Activated T-cell treated with anti-CD3 and anti-CD28 coated beads, Interleukin-2, amount 50 U/mL, for 48 hours (primary cell): ENCODE measurements at regions not wholly inside any gene's neighbourhood (a gene's known extent, or its start where the extent isn't known, plus 50 kb on each side); places are given as distances from the start of the nearest gene placed in this dataset.

Experiments
- DNase-seq, 2 experiments: peaks; one replicate each; pipeline ENCODE4 v3.0.0-alpha.2; 2020

DNA sequence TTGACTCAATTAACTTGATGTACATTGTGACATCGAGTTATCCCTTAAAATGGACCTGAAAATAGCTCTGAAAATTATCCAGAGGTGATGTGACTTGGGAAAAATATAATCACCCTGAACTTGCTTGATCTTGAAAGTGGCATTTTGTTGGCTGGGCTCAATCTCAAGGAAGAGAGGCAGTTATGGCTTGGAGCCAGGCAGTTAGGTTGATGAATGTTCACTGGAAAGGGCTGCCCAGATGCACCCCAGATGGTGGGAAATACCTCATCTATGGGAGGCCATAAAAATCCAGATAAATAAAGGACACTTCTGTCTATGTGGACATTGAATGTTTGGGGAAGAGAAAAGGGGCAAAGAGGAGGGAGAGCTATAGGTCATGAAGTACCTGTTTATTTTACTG, 55.7 kb upstream of the OR5AN1 start:
- DNase-seq, result no peak

DNA sequence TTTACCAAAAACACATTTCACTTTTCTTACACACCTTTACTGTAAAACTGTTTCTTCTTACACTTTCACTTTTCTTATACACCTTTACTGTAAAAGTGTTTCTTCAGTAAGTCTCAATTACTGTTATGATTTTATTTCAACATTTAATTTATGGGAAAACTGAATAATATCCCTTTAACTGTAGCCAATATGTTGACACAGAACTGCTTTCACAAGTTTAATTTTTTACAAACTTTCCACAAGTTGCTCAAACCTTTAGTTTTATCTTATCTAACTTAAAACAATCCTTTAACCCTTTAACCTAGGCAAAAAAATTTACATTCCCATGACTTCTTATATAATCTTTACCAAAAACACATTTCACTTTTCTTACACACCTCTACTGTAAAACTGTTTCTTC, 63.3 kb upstream of the OR5AN1 start:
- DNase-seq, result no peak

DNA sequence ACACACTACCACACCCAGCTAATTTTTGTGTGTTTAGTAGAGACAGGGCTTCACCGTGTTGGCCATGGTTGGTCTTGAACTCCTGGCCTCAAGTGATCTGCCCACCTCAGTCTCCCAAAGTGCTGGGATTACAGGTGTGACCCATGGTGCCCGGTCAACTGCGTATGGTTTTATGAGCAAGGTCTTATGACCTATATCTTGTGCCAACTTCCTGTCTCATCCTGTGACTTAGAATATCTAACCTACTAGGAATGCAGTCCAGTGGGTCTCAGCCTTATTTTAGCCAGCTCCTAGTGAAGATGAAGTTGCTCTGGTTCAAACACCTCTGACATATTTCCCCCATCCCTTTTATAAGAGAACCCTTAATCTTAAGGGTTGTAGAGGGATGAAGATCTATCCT, 66.1 kb upstream of the OR5AN1 start:
- no peak for DNase-seq

DNA sequence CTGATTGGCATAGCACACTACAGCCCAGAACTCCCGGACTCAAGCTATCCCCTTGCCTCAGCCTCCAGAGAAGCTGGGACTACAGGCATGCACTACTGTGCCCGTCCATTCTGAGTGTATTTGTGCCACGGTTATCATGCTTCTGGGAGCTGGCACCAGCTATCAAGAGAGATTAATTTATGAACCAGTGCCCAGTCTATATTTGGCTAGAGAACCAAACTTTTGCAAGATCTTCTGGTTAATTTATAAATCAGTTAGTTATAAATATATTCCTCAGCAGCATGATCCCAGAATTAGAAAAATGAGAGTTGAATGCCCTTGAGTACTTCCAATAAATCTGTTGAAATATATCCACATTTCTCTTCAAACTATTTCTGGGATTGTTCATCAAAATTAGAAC, 67.5 kb upstream of the OR5AN1 start:
- DNase-seq, result no peak

DNA sequence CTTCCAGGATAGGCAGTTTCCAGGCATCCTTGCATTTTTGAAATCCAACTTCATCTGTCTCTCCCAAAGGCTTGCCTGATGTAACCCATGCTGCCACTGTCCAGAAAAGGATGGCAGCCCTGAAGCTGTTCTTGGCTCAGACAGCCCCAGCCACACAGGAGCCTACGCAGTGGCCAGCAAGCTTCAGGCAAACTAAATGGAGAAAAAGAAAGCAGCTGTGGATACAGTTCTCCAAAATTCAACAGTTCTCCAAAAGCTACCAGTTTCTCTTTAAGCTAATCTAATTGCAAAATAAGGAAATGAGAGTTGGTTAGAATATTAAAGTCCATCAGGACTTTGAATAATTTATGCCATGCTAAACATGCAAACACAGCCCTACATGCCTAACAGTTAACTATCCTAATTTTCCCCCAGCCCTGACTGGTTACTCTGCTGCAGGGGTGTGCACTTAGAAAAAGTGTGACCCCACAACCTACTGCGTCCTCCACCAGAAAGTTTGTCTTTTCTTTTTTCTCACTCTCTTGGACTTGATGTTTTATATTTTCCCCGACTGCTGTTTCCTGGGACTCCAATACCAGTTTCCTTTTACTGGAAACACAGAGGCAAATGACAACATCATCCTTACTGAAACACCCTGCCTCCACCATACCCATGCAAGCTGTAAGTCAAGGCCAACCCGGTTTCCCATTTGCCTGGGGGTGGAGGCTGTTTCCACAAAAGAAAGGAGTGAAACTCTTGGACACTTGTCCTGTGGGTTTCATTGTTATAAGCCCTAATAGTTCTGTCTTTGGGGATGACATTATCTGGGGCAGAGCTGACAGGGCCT, 69.1 kb upstream of the OR5AN1 start:
- no peak for DNase-seq

DNA sequence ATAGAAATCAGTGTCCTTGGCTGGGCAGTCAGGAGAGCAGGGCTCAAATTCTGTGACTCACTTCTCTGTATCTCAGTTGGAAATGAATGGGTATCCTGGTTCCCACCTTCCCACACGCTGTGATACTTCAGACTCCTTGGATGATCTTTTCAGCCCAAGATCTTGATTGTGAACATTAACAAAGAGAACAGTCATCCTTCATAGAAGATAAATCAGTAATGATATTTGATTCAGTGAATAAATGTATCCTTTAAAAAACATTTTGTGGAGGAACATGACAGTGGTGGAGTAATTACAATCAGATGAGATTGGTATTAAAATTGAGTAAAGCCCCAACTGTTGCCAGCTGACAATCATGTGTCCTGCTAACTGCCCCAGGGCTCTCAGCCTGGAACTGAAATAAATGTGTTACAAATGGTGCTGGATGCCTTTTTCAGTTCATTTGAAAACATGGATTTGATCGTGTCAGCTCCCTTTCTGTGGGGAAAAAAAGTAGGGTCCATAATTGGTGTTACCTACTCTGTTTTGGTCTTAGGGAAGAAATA, 72.9 kb upstream of the OR5AN1 start:
- no peak for DNase-seq

DNA sequence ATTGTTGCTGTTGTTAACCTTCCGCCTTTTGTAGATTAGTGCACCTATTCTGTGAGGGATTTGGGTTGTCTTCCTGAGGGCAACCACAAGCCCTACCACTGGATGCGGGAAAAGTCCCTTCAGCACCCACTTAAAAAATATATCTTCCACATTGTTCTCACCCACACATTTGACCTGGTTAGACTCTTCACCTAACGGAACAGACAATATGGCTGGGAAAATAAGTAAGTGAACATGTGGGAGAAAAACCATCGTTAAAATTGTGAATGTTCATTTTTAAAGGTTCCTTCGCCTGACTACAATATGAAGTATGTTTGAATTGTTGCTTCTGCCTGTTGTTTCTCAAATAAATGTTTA, 72.0 kb upstream of the MPEG1 start:
- no peak for DNase-seq

DNA sequence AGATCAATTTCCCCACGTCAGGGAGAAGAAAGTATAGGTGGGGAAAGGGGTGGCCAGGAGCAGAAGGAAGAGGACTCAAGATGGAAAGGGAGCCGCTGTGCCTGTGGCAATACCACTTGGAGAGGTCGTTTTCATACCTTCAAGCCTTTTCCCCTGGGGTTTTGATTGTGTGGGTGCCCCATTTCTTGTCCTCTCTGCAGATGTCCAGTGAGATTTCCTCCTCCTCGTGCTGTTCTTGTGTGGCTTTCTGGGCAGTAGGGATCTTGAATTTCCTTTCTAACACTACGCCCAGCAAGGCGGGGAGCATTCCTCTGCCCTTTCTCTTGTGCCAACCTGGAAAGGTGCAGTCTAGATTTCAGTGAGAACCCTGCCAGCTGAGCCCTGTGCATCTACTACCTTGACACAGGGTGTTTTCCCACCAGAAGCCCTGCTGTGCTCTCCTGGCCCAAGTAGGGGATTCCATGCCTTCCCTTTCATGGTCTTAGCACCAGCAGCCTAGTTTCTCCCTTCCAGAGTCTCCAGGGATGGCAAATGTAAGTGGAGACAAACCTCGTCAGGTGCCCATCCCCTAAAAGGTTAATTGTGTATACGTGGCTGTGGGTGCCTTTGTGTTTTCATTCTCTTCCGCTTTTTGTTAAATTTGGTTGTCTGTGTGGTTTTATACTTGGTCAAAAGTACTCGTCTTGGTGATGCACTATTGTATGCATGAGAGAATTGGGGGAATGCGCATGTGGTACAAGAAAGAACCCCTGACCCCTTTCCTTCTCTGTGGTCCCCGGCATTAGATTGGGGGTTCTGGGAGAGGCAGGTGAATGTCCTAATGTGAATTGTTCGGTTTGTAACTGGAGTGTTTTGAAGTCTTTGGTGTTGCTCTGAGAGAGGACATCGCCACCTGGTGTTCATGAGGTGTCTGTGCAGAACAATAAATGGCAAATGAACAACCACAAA, 71.4 kb upstream of the MPEG1 start:
- DNase-seq, result peak; percentile 50 to 57

DNA sequence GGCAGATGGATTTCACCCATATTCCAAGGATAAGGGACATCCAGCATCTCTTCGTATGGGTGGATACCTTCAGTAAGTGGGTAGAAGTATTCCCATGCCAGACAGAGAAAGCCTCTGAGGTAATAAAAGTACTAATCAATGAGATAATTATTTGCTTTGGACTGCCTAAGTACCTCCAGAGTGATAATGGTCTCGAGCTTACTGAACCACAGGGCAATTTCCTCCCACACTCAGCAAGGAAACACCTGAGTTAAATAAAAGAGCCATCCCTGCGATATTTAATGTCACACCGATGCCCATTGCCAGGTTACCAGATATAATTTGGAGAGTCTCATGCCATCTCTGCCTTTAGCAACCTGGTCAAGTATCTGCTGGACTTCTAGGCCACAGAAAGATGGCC, 70.6 kb upstream of the MPEG1 start:
- no peak for DNase-seq

DNA sequence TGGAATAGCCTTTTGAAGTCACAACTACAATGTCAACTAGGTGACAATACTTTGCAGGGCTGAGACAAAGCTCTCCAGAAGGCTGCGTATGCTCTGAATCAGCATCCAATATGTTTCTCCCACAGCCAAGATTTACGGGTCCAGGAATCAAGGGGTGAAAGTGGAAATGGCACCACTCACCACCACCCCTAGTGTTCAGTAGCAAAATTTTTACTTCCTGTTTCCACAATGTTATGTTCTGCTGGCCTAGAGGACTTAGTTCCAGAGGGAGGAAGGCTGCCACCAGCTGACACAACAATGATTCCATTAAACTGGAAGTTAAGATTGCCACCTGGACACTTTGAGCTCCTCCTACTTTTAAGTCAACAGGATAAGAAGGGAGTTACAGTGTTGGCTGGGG, 68.5 kb upstream of the MPEG1 start:
- DNase-seq, result no peak

DNA sequence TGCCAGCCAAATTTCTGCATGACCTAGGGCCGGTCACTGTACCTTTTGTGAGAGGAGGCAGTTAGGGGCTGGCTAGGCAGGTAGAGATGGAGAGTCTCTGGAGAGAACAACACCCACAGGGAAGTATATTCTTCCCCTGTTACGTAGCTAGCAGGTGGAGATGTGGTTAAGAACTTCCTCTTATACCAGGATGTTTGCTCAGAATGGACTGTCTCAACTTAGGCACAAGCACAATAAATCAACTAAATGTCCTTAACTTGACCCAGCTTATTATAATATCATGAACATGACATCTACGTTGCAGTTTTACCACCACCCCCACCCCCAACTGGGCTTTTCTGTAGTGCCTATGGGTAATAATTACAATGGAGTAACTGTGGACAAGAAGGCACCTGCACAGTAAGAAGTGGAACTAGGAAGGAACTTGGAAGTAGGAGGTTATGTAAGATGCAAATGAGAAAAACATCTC, 60.7 kb upstream of the MPEG1 start:
- DNase-seq, result no peak

DNA sequence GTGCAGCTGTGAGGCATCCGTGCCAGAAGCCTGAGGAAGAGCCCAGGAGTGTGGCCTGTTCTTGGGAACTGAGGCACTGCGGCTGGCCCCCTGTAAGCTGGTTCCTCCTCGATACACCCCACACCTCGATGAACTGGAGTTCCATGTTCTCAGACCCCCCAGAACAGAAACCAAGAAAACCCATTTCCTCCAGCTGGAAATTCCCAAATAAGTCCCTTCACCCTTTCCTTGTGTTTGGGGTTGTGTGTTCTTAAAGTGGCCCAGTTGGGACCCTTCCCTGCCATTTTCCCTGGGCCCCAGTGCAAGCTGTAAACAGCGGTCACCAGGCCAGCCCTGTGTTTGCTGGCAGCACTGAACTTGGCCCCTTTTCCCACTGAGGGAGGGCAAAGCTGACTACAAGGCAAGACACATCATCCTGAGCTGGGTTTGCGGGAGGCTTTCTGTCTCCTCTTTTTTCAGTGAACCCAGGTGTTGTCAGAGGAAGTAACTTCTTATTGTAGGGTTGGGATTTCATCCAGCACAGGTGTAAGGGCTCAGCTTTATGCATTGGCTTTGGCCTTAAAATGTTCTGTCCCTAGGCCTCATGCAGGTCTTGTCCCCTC, 60.1 kb upstream of the MPEG1 start:
- no peak for DNase-seq

DNA sequence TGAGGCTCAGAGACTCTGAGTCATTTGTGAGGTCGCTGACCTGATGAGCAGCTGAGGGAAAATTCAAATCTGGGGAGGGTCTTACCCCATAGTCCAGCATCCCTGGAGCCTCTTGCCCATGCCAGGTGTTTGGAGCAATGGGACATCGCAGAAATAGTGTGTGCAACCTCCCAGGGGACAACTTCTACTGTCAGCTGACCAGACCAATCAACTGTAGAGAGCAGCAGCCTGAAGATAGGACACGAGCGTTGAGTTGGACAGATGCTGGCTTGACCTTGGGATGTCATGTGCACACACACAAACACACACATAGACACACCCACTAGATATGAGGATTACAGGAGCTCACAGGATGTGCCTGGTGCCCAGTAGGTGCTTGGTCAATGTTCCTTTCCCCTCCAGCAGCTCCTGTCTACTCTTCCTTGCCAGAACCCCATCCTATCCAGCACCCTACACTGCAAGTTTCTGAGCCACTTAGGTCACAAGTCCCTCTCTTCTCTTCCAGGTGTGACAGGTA, 59.1 kb upstream of the MPEG1 start:
- no peak for DNase-seq

DNA sequence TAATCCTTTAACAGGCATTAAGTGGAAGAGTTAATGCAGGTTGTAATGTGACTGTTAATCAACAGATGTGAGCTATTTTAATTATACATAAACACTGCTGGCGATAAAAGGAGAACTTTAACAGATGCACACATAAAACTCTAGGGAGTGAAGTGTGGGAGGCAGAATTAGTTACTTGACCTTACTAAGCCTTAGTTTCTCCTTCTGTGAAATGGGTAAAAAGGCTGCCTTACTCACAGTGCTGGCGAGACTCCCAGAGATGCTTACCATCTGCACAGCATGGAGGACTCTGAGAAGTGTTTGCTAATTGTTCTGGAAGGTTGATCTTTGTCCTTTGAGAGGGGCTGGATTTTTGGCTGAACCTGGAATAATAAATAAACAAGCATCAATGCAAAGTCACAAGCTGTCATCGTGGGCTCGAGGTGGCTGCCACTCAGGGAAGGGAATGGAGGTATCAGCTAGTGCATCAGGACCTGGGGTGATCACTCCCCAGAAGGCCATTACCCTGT, 58.6 kb upstream of the MPEG1 start:
- DNase-seq, result no peak

DNA sequence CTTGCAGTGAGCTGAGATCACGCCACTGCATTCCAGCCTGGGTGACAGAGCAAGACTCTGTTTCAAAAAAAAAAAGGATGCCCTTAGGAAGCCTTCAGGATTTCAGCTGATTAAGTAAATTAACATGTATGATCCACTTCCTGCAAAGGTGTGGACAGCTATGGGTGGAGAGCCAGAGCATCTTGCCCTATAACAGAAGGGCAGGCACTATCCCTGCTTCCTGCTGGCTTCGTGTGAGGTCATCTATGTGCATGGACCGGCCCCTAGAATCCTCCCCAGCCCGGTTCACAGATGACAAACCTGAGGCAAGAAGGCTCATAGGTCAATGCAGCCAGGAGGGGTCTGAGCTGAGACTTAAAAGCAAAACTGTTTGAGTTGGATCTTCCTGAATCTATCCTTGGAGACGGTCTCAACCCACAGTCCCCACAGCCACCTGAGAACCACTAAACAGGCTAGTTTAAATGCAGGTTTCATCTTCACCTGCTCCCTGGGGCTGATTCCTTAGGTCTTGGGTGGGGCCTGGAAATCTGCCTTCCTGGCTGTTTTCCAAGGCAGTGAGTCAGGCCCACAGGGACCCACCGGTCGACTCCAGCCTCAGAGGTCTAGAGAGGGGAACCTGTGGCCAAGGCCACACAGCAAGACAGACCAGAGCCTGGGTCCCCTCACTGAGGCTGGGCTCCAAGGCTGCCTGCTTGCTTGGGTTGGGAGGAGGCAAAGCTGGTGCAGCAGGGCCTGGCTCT, 55.2 kb upstream of the MPEG1 start:
- DNase-seq, result no peak

DNA sequence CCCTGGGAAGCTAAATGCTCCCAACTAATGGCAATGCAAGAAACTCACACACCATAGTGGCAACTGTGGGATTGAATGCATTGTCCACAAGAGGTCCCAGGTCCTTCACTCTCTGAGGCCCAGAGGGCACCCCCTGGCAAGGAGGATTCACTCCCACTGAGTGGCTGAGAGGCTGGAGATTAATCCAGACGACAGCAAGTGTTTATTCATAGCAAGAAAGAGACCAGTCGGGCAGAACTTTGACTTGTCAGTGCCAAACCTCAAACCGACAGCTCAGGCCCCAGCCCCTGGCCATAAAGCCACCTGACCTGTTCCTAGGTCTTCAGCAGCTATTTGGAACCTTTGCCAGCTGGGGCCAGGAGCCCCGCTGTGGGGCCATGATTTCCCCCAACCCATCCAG, 54.5 kb upstream of the MPEG1 start:
- no peak for DNase-seq

DNA sequence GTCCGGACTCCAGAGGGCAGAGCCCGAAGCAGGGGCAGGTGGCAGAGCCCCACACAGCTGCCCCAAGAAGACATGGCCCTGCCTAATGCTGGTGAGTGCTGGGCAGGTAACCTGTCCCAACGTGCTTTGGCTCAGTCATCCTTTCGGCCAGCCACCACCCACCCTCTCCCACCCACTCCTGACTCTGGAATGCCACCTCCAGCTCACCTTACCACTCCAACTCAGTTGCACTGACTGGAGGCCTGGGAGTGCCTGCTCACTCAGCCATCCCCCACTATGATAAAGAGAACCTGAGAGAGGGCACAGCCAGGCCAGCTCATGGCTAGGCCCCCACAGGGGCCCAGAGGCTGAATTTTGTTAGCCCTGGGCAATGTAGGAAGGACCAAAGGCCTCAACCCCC, 53.8 kb upstream of the MPEG1 start:
- DNase-seq, result no peak

DNA sequence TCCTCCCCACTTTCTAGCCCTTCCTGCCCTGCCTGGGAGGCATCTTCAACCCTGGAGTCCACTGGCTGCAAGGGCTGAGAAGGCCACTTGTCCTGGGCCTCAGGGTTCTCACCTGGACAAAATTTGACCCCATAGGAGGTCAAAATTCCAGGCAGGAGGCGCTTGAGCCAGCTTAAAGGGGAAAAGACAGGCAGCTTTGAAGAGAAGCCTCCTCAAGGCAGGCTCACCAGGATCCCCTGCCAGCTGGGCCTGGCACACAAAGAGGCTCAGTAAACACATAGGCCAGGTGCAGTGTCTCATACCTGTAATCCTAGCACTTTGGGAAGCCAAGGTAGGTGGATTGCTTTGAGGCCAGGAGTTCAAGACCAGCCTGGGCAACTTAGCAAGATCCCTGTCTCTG, 53.0 kb upstream of the MPEG1 start:
- DNase-seq, result no peak

DNA sequence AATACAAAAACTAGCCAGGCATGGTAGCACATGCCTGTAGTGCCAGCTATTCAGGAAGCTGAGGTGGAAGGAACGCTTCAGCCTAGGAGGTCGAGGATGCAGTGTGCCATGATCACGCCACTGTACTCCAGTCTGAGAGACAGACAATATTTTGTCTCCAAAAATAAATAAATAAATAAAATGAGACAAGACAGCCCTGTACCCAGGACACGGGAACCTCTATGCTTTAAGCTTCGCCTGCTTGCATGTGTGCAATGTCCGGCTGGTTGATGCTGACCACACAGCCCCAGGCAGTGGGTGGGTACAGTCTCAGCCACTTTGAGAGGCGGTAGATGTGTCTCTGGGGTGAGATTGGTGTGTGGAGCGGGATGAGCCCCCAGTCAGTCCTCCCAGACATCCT, 52.0 kb upstream of the MPEG1 start:
- DNase-seq, result no peak

DNA sequence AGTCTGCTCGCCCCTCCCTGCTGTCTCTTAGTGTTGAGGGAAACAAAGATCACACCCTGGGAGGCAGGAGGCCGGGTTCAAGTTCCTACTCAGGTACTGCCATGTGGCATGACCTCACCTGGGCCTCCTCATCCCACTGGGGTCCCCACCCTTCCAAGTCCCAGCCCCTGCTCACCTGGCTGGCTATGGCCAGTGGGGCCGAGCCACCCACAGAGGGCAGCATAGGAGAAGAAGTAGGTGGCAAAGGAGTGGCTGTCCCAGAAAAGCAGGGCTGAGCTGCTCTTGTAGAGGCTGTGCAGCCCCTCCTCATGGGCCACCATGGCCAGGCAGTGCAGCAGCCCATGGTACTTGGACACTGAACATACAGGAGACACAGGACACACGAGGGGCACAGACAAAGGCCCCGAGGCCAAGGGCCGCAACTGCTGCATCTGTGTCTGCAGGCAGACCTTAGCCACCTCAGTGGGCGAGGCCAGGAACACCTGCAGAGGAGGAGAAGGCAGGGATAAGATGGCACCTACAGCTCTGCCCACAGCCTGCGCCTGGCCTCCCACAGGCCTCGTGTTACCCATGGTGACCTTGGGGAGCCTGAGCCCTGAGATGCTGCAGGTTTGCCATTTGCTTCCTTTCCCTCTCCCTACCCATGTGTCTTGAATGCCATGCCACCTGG, 50.6 kb upstream of the MPEG1 start:
- DNase-seq, result no peak
